LHCN-M2 (cell line): ENCODE measurements at regions not wholly inside any gene's neighbourhood (a gene's known extent, or its start where the extent isn't known, plus 50 kb on each side); places are given as distances from the start of the nearest gene placed in this dataset.
"Not testable (repeated sequence)": the region's sequence is repeated elsewhere in the genome, so short reads cannot be mapped to it uniquely, and the experiment has no call there.

Source experiments
- DNase-seq: peaks from one replicate; pipeline ENCODE4 v3.0.0-alpha.2; 2012; ENCODE audit warnings: low read depth

DNA sequence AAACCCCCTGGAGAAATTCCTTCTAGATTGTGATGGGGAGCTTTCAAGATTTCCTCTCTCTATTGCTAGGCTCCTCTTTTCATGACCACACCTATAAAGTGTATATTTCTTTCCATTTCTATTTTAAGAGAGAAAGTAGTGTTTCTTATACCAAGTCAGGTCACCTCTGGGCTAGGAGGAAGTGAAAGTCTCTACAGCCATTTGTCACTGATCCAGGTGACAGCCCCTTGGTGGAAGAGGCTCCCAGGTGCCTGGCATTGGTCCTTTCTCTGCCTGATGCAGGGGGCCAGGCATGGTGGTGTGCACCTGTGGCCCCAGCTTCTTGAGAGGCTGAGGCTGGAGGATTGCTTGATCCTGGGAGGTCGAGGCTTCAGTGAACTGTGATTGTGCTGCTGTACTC lies 64.7 kb downstream of the DHCR7 start:
- DNase-seq = no peak

DNA sequence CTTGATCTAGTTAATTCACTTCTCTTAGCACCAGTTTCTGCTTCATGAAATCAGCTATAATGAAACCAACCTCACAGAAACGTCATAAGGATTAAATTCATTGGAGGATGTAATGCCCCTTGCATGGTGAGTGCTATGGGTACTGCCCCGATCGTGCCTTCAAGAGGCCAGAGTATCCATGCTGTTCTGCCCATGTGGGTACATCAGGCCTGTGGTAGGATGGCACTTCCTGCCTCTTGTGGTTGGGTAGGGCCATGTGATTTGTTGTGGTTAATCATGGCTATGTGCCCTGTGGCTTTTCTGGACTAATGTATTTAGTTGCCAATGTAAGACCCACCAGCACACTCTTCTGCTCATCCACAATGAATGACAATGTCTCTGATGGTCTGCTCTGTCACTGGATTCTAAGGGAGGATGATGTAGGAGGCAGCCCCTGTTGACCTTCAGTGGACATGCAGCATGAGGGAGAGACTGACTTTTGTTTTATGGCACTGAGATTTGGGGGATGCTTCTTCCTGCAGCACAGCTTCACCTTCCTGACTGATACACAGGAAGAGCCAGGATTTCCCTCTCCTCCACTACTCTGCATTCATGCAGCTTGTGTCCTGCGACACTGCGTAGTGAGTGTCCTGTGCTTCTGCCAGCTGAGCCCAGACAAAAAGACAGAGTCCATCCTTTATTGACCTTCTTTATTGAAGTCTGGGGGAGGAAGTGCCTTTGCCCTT lies 66.2 kb downstream of the DHCR7 start:
- peak; percentile 13 for DNase-seq

DNA sequence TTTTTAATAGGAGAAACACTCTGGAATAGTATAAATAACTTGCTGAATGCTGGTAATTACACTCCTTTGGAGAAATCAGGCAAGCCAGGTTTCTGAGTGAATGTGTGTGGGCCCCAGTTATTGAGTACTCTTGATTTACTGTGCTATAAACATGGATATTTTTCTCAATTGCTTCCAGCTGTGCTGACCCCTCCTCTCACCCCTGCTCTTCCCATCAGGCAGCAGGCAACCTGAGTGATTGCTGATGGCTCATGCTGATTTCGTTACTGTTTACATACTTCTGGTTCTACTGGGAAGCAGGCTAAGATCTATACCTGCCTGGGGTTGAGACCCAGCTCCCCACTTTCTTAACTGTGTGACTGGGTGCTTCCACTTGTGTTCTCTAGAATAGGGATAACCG lies 68.5 kb downstream of the DHCR7 start:
- no peak for DNase-seq

DNA sequence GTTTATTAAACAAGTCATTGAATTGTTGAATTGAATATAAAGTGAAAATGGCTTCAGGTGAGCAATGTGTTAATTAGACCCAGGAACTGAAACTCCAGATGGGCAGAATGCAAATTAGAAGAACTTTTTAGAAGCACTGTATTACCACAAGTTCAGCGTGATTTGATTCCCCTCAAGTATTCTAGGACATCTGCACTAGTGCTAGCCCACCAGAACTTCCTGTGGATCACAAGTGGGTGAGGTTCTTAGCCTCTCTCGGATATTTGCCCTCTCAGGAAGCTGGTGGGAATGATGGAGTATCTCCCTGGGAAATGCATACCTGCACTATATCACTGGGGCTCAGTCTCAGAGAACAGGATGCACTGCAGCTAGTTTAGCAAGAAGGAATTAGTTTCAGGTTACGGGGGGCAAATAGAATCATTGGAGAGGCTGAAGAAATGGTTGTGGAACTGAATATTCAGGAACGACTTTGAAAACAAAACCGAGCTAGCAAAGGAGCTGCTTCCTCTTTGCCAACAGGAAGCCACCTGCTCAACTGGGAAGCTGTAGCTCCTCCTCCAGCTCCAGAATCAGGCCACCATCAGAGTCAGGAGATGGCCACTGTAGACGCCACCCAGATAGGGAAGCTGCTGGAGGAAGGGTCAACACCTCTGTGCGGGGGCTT lies 74.3 kb downstream of the DHCR7 start:
- DNase-seq = no peak

DNA sequence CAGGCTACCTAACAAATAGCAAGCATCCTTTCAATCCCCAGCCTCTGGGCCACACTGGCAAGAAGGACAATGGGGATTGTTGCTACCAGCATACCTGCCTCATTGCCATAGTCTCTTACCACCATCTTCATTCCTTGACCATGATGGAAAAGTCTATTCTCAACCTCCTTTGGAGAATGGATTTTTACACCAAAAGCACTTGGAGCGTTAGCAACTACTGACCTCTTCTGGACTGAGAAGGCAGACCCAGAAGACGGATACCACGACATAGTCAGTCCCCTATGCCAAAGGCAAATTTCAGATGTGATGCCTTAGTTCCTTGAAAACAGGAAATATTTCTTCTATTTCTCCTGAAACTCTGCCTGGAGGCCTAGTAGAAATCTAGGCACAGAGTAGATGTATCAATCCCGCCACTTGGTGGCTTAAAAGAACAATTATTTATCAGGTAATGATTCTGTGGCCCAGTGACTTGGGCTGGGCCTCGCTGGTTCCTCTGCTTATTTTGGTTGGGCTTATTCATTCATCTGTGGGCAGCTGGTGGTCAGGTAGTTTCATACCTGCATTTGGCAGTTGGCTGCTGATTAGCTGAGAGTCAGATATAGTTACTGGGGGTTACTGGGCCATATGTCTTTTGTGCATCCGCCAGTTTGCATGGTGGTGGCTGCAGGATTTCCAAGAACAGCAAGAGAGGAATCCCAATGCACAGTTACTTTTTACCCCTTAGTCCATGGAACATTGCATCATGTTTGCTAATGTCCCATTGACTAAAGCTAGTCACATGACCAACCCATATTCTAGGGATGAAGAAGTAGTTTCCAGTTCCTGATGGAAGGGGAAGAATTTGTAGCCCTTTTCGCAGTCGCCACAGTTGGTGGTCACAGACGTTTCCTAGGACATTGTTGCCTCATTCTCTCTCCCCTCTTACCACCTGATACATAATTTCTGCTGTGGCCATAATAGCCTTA lies 75.2 kb downstream of the DHCR7 start:
- DNase-seq = peak; percentile 22

DNA sequence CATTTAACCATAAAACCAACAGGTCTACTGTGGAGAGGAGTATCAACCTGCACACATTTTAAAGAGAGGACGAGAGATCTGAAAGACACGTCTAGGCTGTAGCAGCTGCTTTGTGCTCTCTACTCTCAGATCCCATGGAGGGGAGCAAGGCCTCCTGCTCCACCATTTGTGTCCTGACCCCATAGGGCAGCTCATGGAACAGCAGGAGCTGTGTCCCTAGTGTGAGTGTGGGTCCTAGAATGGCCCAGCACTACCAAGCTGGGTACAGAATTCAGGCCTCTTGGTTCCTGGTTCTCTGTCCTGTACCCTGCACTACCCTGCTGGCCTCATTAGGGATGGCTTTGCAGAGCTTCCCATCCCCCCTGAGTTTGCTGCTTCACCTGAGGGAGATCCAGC lies 76.5 kb downstream of the DHCR7 start:
- DNase-seq = no peak

DNA sequence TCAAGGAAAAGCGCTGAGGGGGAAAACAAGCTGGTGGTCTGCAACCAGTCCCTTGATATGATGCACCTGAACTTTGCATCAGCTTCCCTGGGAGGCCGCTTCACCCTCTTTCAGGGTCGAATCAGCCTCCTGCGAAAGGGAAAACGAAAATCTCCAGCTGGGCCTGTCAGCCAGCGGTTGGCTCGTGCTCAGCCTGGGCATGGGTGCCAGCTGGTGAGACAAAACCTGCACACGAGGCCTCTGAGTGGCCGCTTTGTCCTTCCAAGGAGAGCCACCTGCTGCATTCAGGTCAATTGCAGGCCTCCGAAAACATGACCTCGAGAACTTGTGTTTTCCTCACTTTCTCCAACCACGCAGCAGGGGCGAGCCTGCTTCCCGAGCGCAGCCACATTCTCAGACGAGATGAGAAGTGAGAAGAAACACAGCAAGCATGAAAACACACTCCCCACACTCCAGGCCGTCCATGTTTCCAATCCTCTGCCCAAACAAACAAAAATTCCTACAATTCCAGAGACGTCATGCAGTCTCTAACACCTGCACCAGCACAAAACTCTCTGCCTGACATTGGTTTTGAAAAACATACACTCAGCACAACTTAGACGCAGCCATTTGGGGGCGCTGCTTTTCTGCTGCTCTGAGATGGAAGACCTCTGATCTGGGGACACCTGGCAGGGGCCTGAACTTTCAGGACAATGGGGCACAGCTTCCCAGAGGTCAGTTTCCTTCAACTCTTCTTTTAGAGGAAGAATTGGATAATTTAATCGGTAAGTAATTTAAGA lies 77.1 kb downstream of the DHCR7 start:
- no peak for DNase-seq

DNA sequence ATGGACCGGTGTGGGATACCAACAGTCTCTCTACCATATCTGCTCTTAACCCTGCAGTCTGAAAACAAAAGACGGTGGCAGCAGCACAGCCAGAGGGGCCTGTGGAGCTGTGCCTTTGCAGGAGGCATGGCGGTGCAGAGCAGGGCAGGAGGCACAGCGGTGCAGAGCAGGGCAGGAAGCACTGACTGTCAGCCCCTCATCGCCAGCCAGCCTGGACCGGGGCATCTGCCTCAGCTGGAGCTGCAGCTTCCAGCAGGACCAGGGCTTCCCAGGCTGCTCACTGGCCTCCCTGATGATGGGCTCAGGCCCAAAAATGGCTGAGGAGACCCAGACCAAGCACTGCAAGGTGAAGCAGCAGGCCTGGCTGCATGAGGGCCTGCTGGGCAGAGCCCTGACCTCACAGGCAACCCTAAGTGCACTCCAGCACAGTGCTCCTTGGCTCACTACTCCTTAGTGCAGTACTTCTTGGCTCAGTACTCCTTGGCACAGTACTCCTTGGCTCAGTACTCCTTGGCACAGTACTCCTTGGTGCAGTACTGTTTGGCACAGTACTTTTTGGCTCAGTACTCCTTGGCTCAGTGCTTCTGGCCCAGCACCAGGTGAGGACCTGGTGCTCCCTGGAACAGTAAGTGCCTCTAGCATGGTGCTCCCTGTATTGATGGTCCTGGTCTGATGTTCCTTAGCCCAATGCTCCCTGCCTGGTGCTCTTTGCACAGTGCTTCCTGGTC lies 78.0 kb downstream of the DHCR7 start:
- DNase-seq = no peak

DNA sequence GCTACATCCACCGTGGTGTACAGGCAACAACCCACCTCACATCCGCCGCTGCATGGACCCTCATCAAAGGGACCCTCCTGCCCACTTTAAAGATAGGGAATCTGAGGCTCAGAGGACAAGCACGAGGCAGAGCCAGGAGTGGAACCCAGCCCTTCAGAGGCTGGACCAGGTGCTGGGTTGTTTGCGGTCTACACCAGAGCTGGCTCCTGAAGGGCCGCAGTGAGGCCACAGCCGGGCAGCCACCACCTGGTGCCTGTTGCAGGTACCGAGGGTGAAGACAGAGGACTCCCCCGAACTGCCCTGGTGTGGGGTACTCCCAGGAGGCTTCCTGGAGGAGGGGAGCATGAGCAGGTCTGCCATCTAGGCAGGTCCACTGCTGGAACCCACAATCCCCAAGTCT lies 78.8 kb downstream of the DHCR7 start:
- no peak for DNase-seq

DNA sequence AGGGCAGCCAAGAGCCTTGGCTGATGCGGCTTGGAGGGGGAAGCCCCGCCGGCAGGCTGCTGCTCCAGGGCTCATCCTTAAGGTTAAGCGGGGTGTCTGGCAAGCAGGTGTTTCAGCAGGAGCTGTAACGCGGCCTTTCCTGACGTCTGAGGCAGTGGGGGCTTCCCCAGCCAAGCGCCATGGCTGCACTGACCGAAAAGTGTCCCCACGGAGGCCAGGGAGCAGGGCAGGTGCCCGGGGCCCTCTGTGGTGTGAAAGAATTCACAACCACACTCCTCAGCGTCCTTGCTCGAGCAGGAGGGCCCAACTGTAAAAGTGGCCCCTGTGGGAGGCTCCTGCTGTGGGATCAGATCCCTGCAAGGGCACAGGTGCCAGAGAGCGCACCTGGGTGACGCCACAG lies 79.2 kb downstream of the DHCR7 start:
- DNase-seq = no peak

DNA sequence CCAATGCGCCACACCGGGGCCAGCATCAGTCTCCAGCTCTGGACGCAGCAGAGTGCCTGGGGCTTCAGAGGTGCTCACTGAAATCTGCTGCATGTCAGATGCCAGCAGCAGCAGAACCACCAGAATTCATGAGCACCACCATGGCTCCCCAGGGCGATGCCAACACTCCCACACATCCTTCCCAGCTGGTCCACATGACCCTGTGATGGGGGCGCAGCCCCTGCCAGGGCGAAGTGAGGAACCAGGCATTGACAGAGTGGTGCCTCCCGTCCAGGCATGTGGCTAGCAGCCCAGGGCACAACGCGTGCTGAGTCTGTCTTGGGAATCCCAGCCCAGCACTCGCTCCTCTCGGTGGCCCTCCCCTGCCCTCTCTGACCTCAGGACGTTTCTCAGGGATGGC lies 80.4 kb downstream of the DHCR7 start:
- DNase-seq = no peak

DNA sequence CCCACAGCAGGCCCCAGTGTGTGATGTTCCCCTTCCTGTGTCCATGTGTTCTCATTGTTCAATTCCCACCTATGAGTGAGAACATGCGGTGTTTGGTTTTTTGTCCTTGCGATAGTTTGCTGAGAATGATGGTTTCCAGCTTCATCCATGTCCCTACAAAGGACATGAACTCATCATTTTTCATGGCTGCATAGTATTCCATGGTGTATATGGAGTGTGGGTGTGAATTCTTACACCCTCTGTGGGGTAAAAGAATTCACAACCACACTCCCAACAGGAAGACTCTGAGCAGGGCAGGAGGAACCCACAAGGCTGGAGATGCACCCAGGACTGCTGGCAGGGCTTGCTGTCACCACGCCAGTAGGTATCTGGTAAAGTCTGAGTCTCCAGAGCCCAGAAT lies 80.9 kb downstream of the DHCR7 start:
- DNase-seq = not testable (repeated sequence)

DNA sequence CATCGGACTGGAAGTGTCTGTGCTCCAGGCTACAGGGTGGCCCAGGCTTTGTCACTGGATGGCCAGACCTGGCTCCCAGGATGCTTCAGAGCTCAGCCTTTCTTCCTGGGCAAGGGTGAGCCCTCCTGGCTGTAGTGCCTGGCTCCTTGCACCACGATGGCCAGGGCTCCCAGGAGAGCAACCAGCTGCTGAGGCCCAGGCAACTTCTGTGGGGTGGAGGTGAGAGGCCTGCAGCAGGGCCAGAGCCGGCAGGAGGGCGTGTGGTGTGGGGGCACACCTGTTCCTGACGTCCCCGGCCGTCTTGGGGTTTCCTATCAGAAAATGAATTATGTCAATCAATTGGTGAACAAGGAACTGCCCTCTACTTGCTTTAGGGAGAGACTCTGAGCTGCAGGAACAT lies 82.1 kb downstream of the DHCR7 start:
- DNase-seq = no peak

DNA sequence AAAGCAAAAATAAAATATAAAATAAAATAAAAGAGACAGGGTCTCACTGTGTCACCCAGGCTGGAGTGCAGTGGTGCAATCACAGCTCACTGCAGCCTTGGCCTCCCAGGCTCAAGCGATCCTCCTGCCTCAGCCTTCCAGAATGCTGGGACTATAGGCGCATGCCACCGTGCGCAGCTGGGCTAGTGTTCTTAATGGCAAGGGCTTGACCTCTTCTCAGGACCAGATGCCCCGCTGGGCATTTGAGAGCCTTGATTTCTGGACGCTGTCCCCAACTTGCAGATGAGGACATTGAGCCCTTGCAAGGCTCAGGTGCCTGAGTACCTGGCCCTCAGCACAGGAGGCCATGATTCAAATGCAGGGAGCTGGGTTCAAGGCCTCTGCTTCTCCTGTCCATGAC lies 82.6 kb downstream of the DHCR7 start:
- DNase-seq = no peak

DNA sequence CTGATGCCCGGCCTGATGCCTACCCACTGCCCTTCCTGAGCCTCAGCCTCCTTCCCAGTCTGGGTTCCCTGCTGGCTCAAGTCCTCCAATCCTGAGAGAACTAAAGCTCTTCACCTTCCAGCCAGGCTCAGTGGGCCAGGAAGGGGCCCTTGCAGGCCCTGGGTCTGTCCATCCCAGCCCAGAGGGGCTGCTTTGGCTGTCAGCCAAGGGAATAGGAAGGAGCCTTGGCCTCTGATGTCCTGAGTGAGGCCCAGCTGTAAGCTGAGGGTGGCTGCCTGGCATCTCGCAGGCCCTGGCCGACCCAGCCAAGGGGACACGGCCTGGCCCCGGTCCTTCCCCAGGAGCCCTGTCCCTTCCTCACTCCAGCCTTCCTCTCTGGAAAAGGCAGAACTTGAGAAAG lies 83.4 kb downstream of the DHCR7 start:
- DNase-seq = no peak

DNA sequence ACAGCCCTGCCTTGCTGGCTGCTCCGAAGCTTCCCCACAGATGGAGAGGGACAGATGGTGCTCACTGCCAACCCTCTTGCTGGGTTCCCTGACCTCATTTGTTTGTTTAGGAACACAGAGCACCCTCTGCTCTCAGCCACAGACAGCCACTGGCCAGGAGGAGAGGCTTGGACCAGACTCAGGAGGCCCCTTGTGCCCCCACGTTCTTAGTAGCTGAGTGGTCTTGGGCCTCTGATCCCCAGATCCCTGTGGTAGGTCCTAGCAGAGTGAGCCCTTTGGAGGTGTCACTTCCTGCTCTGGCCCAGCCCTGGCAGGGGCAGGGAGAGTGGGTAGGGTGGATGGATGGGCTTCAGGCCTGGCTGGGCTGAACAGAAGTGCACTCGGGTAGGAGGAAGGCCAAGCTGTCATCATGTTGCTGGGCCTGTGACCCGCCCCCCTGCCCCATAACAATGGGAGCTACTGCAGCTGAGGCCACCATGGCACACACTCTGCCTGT lies 84.0 kb downstream of the DHCR7 start:
- peak; percentile 80 for DNase-seq

DNA sequence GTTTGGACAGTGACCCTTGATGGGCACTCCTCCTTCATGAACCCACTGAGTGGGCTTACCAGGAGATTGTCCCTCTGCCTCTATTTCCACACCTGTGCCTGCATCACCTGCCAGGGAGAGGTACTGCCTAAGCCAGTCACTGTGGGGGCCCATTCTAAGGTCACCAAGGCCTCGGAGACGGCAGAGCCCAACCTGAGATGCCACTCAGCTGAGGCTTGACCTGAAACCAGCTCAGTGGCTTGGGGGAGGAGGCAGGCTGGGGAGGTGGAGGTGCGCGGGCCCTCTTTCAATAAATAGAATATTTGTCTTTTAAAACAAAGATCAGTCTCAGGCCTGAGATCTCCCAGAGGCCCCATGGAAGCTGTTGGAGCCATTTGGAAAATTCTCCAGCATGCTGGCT lies 84.5 kb downstream of the DHCR7 start:
- no peak for DNase-seq

DNA sequence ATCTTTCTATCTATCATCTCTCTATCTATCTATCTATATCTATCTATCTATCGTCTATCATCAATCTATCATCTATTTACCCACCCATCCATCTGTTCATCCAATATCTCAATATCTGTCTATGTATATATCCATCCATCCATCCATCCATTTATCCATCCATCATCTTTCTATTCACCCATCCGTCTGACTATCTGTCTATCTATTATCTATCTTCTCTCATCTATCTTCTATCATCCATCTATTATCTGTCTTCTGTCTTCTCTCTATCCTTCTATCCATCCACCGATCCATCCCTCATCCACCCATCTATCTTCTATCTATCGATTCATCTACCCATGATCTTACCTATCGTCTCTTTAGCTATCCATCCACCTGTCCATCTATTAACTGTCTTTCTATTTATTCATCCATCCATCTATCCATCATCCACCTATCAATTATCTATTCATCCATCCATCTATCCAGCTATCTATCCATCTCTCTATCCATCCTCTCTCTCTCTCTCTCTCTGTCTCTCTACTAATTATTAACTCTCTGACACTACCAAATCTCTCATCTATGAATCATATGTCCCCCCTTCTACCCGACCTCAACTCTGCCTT lies 89.1 kb downstream of the DHCR7 start:
- no peak for DNase-seq

DNA sequence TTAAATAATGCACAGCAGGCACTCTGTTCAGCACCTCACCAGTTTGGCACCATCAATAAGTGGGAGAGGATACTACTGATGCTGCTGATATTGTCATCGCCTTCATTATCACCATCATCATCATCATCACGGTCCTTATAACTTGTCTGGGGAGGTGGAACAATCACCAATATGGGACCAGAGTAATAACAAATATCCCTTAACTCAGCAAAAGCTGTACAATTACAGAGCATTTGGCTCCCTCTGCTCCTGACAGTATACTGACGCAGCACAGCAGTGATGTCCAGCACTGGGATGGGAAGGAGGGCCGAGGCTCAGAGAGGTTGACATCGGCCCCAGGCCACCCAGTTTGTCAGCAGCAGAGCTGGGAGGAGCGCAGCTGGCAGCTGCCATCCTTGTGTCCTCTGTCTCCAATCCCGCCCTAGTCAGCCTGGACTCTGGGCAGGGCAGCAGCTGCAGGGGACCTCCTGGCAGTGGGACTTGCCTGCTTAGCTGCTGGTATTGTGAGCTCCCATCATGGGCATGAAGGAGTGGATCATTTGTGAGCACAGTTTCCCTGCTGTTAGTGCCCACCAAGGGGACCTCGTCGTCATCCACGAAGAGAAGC lies 90.0 kb downstream of the DHCR7 start:
- DNase-seq = no peak

DNA sequence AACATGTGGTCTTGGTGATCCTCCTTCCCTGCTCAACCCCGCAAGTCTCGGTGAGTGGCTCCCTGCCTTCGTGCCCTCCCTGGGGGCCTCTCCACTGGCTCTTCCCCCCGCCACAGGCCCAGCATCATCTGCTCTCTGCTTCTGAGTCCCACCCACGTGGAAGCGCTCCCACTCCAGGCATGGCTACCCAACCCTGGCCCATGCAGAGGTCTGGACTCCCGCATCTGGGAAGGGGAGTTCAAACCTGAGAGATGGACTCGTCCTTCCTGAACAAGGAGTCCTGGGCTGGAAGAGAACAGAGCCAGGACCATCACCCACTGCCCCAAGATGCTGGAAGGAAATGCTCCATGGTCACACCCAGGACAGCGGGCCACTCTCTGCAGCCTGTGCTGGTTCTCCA lies 90.8 kb downstream of the DHCR7 start:
- no peak for DNase-seq
